ENCODE measurements at regions not wholly inside any gene's neighbourhood (a gene's known extent, or its start where the extent isn't known, plus 50 kb on each side); places are given as distances from the start of the nearest gene placed in this dataset.

GRCh38 chr12:84658877-84659276, 253.7 kb downstream of the SLC6A15 start:
- no peak for TF ChIP-seq POLR2AphosphoS5 (IDR thresholded peaks at IDR 0.05; ENCODE audit: low read depth, low read length)
- TF ChIP-seq, protein P1, sequence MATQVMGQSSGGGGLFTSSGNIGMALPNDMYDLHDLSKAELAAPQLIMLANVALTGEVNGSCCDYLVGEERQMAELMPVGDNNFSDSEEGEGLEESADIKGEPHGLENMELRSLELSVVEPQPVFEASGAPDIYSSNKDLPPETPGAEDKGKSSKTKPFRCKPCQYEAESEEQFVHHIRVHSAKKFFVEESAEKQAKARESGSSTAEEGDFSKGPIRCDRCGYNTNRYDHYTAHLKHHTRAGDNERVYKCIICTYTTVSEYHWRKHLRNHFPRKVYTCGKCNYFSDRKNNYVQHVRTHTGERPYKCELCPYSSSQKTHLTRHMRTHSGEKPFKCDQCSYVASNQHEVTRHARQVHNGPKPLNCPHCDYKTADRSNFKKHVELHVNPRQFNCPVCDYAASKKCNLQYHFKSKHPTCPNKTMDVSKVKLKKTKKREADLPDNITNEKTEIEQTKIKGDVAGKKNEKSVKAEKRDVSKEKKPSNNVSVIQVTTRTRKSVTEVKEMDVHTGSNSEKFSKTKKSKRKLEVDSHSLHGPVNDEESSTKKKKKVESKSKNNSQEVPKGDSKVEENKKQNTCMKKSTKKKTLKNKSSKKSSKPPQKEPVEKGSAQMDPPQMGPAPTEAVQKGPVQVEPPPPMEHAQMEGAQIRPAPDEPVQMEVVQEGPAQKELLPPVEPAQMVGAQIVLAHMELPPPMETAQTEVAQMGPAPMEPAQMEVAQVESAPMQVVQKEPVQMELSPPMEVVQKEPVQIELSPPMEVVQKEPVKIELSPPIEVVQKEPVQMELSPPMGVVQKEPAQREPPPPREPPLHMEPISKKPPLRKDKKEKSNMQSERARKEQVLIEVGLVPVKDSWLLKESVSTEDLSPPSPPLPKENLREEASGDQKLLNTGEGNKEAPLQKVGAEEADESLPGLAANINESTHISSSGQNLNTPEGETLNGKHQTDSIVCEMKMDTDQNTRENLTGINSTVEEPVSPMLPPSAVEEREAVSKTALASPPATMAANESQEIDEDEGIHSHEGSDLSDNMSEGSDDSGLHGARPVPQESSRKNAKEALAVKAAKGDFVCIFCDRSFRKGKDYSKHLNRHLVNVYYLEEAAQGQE (IDR thresholded peaks at IDR 0.05; ENCODE audit: insufficient read depth in 1 of 2, low read depth in 2 of 2, low read length in 2 of 2) = no peak

Measured in PFSK-1 (cell line).